H9 (cell line): ENCODE measurements at regions not wholly inside any gene's neighbourhood (a gene's known extent, or its start where the extent isn't known, plus 50 kb on each side); places are given as distances from the start of the nearest gene placed in this dataset.

Source experiments
- DNase-seq: peaks from one replicate; pipeline ENCODE4 v3.0.0-alpha.2; 2017
- H2AFZ ChIP-seq: one replicate; pipeline ENCODE4 v1.6.1; 2013; ENCODE audit warnings: mild to moderate bottlenecking, low read length, control low read depth, moderate library complexity
- H2AK5ac ChIP-seq: 2 replicates; pipeline ENCODE4 v1.6.1; 2013; ENCODE audit warnings: low read length, control low read depth, mixed read lengths; ENCODE audit not compliant: insufficient read length
- H2BK120ac ChIP-seq: one replicate; pipeline ENCODE4 v1.6.1; 2013; ENCODE audit warnings: low read depth, mild to moderate bottlenecking, low read length, control low read depth, inconsistent platforms; ENCODE audit not compliant: poor library complexity, severe bottlenecking
- H2BK12ac ChIP-seq: 2 replicates; pipeline ENCODE4 v1.6.1; 2013; ENCODE audit warnings: low read length, control low read depth, mixed read lengths, low read depth; ENCODE audit not compliant: insufficient read length
- H2BK15ac ChIP-seq: 2 replicates; pipeline ENCODE4 v1.6.1; 2013; ENCODE audit warnings: low read depth, low read length, control low read depth
- H2BK20ac ChIP-seq: one replicate; pipeline ENCODE4 v1.6.1; 2013; ENCODE audit warnings: low read depth, mild to moderate bottlenecking, low read length, control low read depth, inconsistent platforms; ENCODE audit not compliant: poor library complexity, severe bottlenecking
- H2BK5ac ChIP-seq: 2 replicates; pipeline ENCODE4 v1.6.1; 2013; ENCODE audit warnings: low read length, control low read depth, mixed read lengths; ENCODE audit not compliant: insufficient read length
- H3K14ac ChIP-seq: 2 replicates; pipeline ENCODE4 v1.6.1; 2013; ENCODE audit warnings: low read length, control low read depth; ENCODE audit not compliant: insufficient read depth
- H3K18ac ChIP-seq: 2 replicates; pipeline ENCODE4 v1.6.1; 2013; ENCODE audit warnings: low read depth, mild to moderate bottlenecking, mixed read lengths, low read length, control low read depth; ENCODE audit not compliant: insufficient read length
- H3K23ac ChIP-seq: 2 replicates; pipeline ENCODE4 v1.6.1; 2013; ENCODE audit warnings: low read length, control low read depth, mixed read lengths, low read depth; ENCODE audit not compliant: insufficient read length
- H3K23me2 ChIP-seq: 2 replicates; pipeline ENCODE4 v1.6.1; 2013; ENCODE audit warnings: low read depth, mild to moderate bottlenecking, mixed read lengths, low read length, control low read depth; ENCODE audit not compliant: insufficient read length, poor library complexity, severe bottlenecking
- H3K27ac ChIP-seq: 2 replicates; pipeline ENCODE4 v1.5.1; 2013; ENCODE audit warnings: low read length, control low read depth, mixed read lengths, low read depth; ENCODE audit not compliant: insufficient read length
- H3K27me3 ChIP-seq: 2 replicates; pipeline ENCODE4 v1.6.1; 2013; ENCODE audit warnings: low read length, control low read depth, inconsistent platforms; ENCODE audit not compliant: insufficient read depth
- H3K4ac ChIP-seq: 2 replicates; pipeline ENCODE4 v1.6.1; 2013; ENCODE audit warnings: low read depth, mild to moderate bottlenecking, control low read depth, inconsistent platforms, low read length, moderate library complexity
- H3K4me1 ChIP-seq: 2 replicates; pipeline ENCODE4 v1.6.1; 2013; ENCODE audit warnings: low read length, control low read depth, inconsistent platforms; ENCODE audit not compliant: insufficient read depth
- H3K4me2 ChIP-seq: 2 replicates; pipeline ENCODE4 v1.6.1; 2013; ENCODE audit warnings: low read length, control low read depth, mixed read lengths; ENCODE audit not compliant: insufficient read length, insufficient read depth
- H3K56ac ChIP-seq: 2 replicates; pipeline ENCODE4 v1.6.1; 2013; ENCODE audit warnings: low read depth, mild to moderate bottlenecking, mixed read lengths, low read length, control low read depth; ENCODE audit not compliant: insufficient read length
- H3K79me1 ChIP-seq: 2 replicates; pipeline ENCODE4 v1.6.1; 2013; ENCODE audit warnings: low read depth, mild to moderate bottlenecking, moderate library complexity, low read length, control low read depth, inconsistent platforms; ENCODE audit not compliant: insufficient read depth, poor library complexity, severe bottlenecking
- H3K79me2 ChIP-seq: 2 replicates; pipeline ENCODE4 v1.6.1; 2013; ENCODE audit warnings: low read length, control low read depth, inconsistent platforms; ENCODE audit not compliant: insufficient read depth
- H3K9ac ChIP-seq: 2 replicates; pipeline ENCODE4 v1.6.1; 2013; ENCODE audit warnings: low read length, control low read depth, mixed read lengths; ENCODE audit not compliant: insufficient read length; ENCODE audit errors: extremely low read depth
- H3K9me3 ChIP-seq: one replicate; pipeline ENCODE4 v1.6.1; 2013; ENCODE audit warnings: low read depth, low read length, inconsistent platforms; ENCODE audit not compliant: control insufficient read depth
- H3T11ph ChIP-seq: one replicate; pipeline ENCODE4 v1.6.1; 2013; ENCODE audit warnings: mild to moderate bottlenecking, low read length, control low read depth, inconsistent platforms
- H4K20me1 ChIP-seq: one replicate; pipeline ENCODE4 v1.6.1; 2013; ENCODE audit not compliant: control insufficient read depth, insufficient read length, insufficient read depth
- H4K5ac ChIP-seq: 2 replicates; pipeline ENCODE4 v1.6.1; 2013; ENCODE audit warnings: low read depth, mild to moderate bottlenecking, mixed read lengths, low read length, control low read depth; ENCODE audit not compliant: insufficient read length
- H4K8ac ChIP-seq: replicated peaks from 2 replicates; pipeline ENCODE4 v1.6.1; 2013; ENCODE audit warnings: low read length, control low read depth, mixed read lengths, low read depth; ENCODE audit not compliant: insufficient read length
- H4K91ac ChIP-seq: 2 replicates; pipeline ENCODE4 v1.6.1; 2013; ENCODE audit warnings: low read depth, mild to moderate bottlenecking, moderate library complexity, mixed read lengths, low read length, control low read depth; ENCODE audit not compliant: insufficient read length
- H3K27ac Mint-ChIP-seq, 3 experiments: 2 replicates in 2 of 3; 3 replicates in 1 of 3; pipeline ENCODE4 v1.8.0; 2020 to 2021; ENCODE audit warnings: mixed read lengths in 3 of 3, mild to moderate bottlenecking in 1 of 3, moderate library complexity in 1 of 3
- H3K27me3 Mint-ChIP-seq: 2 replicates; pipeline ENCODE4 v1.8.0; 2021; ENCODE audit warnings: low read depth, mild to moderate bottlenecking, moderate library complexity, mixed read lengths
- H3K36me3 Mint-ChIP-seq, 3 experiments: 2 replicates in 2 of 3; 3 replicates in 1 of 3; pipeline ENCODE4 v1.8.0; 2020 to 2021; ENCODE audit warnings: low read depth in 3 of 3, mixed read lengths in 3 of 3; ENCODE audit not compliant: insufficient read depth in 1 of 3
- H3K4me1 Mint-ChIP-seq, 2 experiments: 2 replicates each; pipeline ENCODE4 v1.8.0; 2020; ENCODE audit warnings: mixed read lengths in 2 of 2
- H3K4me3 Mint-ChIP-seq, 2 experiments: 2 replicates in 1 of 2; 3 replicates in 1 of 2; pipeline ENCODE4 v1.8.0; 2020 to 2021; ENCODE audit warnings: mild to moderate bottlenecking in 2 of 2, mixed read lengths in 2 of 2, moderate library complexity in 1 of 2
- H3K9me3 Mint-ChIP-seq, 2 experiments: 2 replicates in 1 of 2; 3 replicates in 1 of 2; pipeline ENCODE4 v1.8.0; 2020; ENCODE audit warnings: mild to moderate bottlenecking in 2 of 2, mixed read lengths in 2 of 2, moderate library complexity in 1 of 2
- TF ChIP-seq, protein P1 (sequence below): fragments of 200-600 bp; sonication (generic); conservative IDR thresholded peaks from 3 replicates; pipeline ENCODE4 v1.8.0; 2021; ENCODE audit warnings: antibody characterized with exemption, mild to moderate bottlenecking

DNA sequence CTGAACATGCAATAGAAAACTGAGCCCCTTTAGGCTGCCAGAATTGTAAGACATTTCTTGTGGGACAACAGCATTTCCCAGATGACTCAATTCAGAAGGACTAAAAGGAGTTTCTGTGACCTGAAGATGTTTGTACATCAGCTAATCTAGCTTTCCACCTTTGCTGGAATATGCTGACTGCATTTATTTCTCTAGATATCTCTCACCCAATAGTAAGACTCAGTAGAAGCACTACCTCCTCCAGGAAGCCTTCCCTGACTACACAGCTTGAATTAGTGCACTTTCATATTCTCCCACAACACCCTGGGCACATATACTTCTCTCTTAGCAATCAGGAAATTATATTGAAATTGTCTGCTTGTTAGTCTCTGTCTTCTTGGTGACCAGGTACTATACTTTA lies 98.1 kb upstream of the BLID start:
- Histone ChIP-seq H3K4me2 (no peak overlapping the region), H4K91ac (no peak overlapping the region), H4K5ac (no peak overlapping the region), H3T11ph (no peak overlapping the region), H4K20me1 (no peaks in the 10 kb centered on the region), H2BK120ac (no peak overlapping the region), H2AFZ (no peak overlapping the region), H3K27ac (no peak overlapping the region), H3K23ac (no peak overlapping the region), H3K27me3 (no peaks in the 10 kb centered on the region), H3K9ac (no peak overlapping the region), H2BK20ac (no peak overlapping the region), H3K4me1 (peaks cover 2% of the 10 kb centered on the region; the same call in 1 of the 2 replicates), H3K23me2 (no peaks in the 10 kb centered on the region), H2BK5ac (no peak overlapping the region), H3K79me2 (no peaks in the 10 kb centered on the region), H2BK12ac (no peak overlapping the region), H3K79me1 (no peaks in the 10 kb centered on the region), H2BK15ac (no peak overlapping the region), H3K14ac (no peak overlapping the region), H3K4ac (no peak overlapping the region), H3K56ac (no peak overlapping the region), H4K8ac (no peak overlapping the region), H3K18ac (no peak overlapping the region), H3K9me3 (no peaks in the 10 kb centered on the region), H2AK5ac (no peak overlapping the region)
- no peak overlapping the region for H3K27ac Mint-ChIP-seq
- no peaks in the 10 kb centered on the region for H3K27me3 Mint-ChIP-seq
- DNase-seq, result no peak
- peaks cover 34 to 36% of the 10 kb centered on the region in 2 experiments for H3K4me1 Mint-ChIP-seq
- no peaks in the 10 kb centered on the region for H3K36me3 Mint-ChIP-seq
- no peak overlapping the region for H3K4me3 Mint-ChIP-seq
- H3K9me3 Mint-ChIP-seq, result no peaks in the 10 kb centered on the region
- TF ChIP-seq, protein P1, sequence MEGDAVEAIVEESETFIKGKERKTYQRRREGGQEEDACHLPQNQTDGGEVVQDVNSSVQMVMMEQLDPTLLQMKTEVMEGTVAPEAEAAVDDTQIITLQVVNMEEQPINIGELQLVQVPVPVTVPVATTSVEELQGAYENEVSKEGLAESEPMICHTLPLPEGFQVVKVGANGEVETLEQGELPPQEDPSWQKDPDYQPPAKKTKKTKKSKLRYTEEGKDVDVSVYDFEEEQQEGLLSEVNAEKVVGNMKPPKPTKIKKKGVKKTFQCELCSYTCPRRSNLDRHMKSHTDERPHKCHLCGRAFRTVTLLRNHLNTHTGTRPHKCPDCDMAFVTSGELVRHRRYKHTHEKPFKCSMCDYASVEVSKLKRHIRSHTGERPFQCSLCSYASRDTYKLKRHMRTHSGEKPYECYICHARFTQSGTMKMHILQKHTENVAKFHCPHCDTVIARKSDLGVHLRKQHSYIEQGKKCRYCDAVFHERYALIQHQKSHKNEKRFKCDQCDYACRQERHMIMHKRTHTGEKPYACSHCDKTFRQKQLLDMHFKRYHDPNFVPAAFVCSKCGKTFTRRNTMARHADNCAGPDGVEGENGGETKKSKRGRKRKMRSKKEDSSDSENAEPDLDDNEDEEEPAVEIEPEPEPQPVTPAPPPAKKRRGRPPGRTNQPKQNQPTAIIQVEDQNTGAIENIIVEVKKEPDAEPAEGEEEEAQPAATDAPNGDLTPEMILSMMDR, result no peak
